ENCODE measurements at regions not wholly inside any gene's neighbourhood (a gene's known extent, or its start where the extent isn't known, plus 50 kb on each side); places are given as distances from the start of the nearest gene placed in this dataset.

DNA sequence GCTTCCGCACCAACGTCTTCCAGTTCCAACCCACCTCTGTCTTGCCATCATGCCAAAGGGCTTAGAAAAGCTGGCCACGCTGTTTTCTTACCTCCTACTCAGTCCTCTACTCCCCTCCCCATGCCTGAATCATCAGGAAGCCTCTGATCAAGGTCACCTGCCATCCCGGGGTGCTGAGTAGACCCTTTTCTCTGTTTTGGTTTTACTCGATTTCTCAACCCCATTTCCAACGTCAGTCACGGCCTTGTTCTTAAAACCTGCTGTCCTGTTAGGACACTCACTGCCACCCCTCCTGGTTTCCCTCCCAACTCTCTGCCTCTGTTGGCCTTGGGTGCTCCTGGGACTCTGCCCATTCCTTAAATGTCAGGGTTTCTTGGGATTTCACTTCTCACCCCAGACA, 350.1 kb downstream of the FOXO1 start:
- TF ChIP-seq POLR2AphosphoS5 (IDR thresholded peaks at IDR 0.05) (no peak), POLR2A (IDR thresholded peaks at IDR 0.05) (no peak), CTCF (IDR thresholded peaks at IDR 0.05) (no peak), EP300 (IDR thresholded peaks at IDR 0.05) (no peak)
